HG03139 (cell line): ENCODE measurements at regions not wholly inside any gene's neighbourhood (a gene's known extent, or its start where the extent isn't known, plus 50 kb on each side); places are given as distances from the start of the nearest gene placed in this dataset.

ENCODE experiments used
- ATAC-seq: cut with Tn5 transposase; IDR thresholded peaks from one replicate; pipeline ENCODE4 v1.9.1; 2021; ENCODE audit not compliant: unreplicated experiment

GRCh38 chr1:99566290-99567021, 79.5 kb upstream of the PALMD start:
- no peak for ATAC-seq

- no peak for ATAC-seq
These were observed 75.3 kb upstream of the PALMD start for GRCh38 chr1:99570486-99571089.

GRCh38 chr1:99571092-99571734, 74.7 kb upstream of the PALMD start:
- ATAC-seq, result no peak

- ATAC-seq, result no peak
These were observed 72.3 kb upstream of the PALMD start for GRCh38 chr1:99573431-99574217.

GRCh38 chr1:99577313-99577712, 68.6 kb upstream of the PALMD start:
- no peak for ATAC-seq

- ATAC-seq, result no peak
These were observed 66.2 kb upstream of the PALMD start for GRCh38 chr1:99579691-99580172.

- no peak for ATAC-seq
These were observed 65.5 kb upstream of the PALMD start for GRCh38 chr1:99580451-99580850.

GRCh38 chr1:99587008-99587407, 58.9 kb upstream of the PALMD start:
- no peak for ATAC-seq

GRCh38 chr1:99589186-99589636, 56.7 kb upstream of the PALMD start:
- ATAC-seq, result no peak

GRCh38 chr1:99590578-99591209, 55.2 kb upstream of the PALMD start:
- no peak for ATAC-seq

- no peak for ATAC-seq
These were observed 54.0 kb upstream of the PALMD start for GRCh38 chr1:99591886-99592285.

GRCh38 chr1:99594205-99594604, 51.7 kb upstream of the PALMD start:
- no peak for ATAC-seq

- ATAC-seq, result no peak
These were observed 50.9 kb upstream of the PALMD start for GRCh38 chr1:99595041-99595440.

GRCh38 chr1:99595441-99595840, 50.5 kb upstream of the PALMD start:
- ATAC-seq, result no peak
